MM.1S (cell line): ENCODE measurements at regions not wholly inside any gene's neighbourhood (a gene's known extent, or its start where the extent isn't known, plus 50 kb on each side); places are given as distances from the start of the nearest gene placed in this dataset.

Experiments used
- DNase-seq: peaks from one replicate; pipeline ENCODE4 v3.0.0-alpha.2; 2015
- H2AFZ ChIP-seq: fragments of 300-600 bp; sonication (generic); 2 replicates; pipeline ENCODE4 v1.6.0; 2016; ENCODE audit warnings: antibody characterized with exemption, low read length
- H3F3A ChIP-seq: fragments of 300-600 bp; sonication (generic); 2 replicates; pipeline ENCODE4 v1.6.1; 2016; ENCODE audit warnings: mild to moderate bottlenecking, antibody characterized with exemption, low read length, moderate library complexity, mixed read lengths; ENCODE audit not compliant: insufficient read depth
- H3K27ac ChIP-seq: fragments of 300-600 bp; sonication (generic); 2 replicates; pipeline ENCODE4 v1.5.1; 2016; ENCODE audit warnings: mild to moderate bottlenecking, low read length
- H3K27me3 ChIP-seq: fragments of 300-600 bp; sonication (generic); replicated peaks from 2 replicates; pipeline ENCODE4 v1.6.0; 2016; ENCODE audit warnings: low read length; ENCODE audit not compliant: insufficient read depth
- H3K36me3 ChIP-seq: fragments of 300-600 bp; sonication (generic); replicated peaks from 2 replicates; pipeline ENCODE4 v1.6.1; 2016; ENCODE audit warnings: mild to moderate bottlenecking, low read length, mixed read lengths; ENCODE audit not compliant: insufficient read depth
- H3K4me1 ChIP-seq: fragments of 300-600 bp; sonication (generic); 2 replicates; pipeline ENCODE4 v1.6.1; 2016; ENCODE audit warnings: low read length, mixed read lengths
- H3K4me2 ChIP-seq: fragments of 300-600 bp; sonication (generic); 2 replicates; pipeline ENCODE4 v1.6.0; 2016; ENCODE audit warnings: low read depth, low read length
- H3K4me3 ChIP-seq: fragments of 300-600 bp; sonication (generic); 2 replicates; pipeline ENCODE4 v1.5.1; 2016; ENCODE audit warnings: low read length, mixed read lengths
- H3K79me2 ChIP-seq: fragments of 300-600 bp; sonication (generic); 2 replicates; pipeline ENCODE4 v1.6.1; 2016; ENCODE audit warnings: mixed run types, low read length, mixed read lengths
- H3K9ac ChIP-seq: fragments of 300-600 bp; sonication (generic); 2 replicates; pipeline ENCODE4 v1.6.1; 2016; ENCODE audit warnings: low read length, mixed read lengths
- H3K9me2 ChIP-seq: fragments of 300-600 bp; sonication (generic); replicated peaks from 2 replicates; pipeline ENCODE4 v1.6.1; 2016; ENCODE audit warnings: mild to moderate bottlenecking, low read length, mixed read lengths; ENCODE audit not compliant: insufficient read depth
- H3K9me3 ChIP-seq: fragments of 300-600 bp; sonication (generic); replicated peaks from 2 replicates; pipeline ENCODE4 v1.6.1; 2016; ENCODE audit warnings: mild to moderate bottlenecking, low read length, mixed read lengths; ENCODE audit not compliant: insufficient read depth
- H4K20me1 ChIP-seq: fragments of 300-600 bp; sonication (generic); 2 replicates; pipeline ENCODE4 v1.6.1; 2016; ENCODE audit warnings: mild to moderate bottlenecking, low read length, moderate library complexity, mixed read lengths; ENCODE audit not compliant: insufficient read depth
- CTCF ChIP-seq: fragments of 300-600 bp; sonication (generic); IDR thresholded peaks from 2 replicates; pipeline ENCODE4 v1.5.1; 2016; ENCODE audit warnings: antibody characterized with exemption, low read length, mixed read lengths
- EZH2 ChIP-seq: fragments of 300-600 bp; sonication (generic); optimal IDR thresholded peaks from 2 replicates; pipeline ENCODE3; 2017; ENCODE audit warnings: low read depth, mild to moderate bottlenecking, antibody characterized with exemption, low read length, mixed read lengths
- EZH2phosphoT487 ChIP-seq: fragments of 300-600 bp; sonication (generic); IDR thresholded peaks from 2 replicates; pipeline ENCODE4 v1.6.1; 2018; ENCODE audit warnings: antibody characterized with exemption, low read length

- Histone ChIP-seq H3K4me3 (no peak overlapping the region), H3K27me3 (no peaks in the 10 kb centered on the region), H4K20me1 (no peaks in the 10 kb centered on the region), H3K9ac (no peak overlapping the region), H3F3A (no peaks in the 10 kb centered on the region), H3K4me2 (no peak overlapping the region), H3K36me3 (no peaks in the 10 kb centered on the region), H3K79me2 (no peaks in the 10 kb centered on the region), H3K9me2 (no peaks in the 10 kb centered on the region), H2AFZ (no peak overlapping the region), H3K4me1 (no peaks in the 10 kb centered on the region), H3K27ac (no peak overlapping the region), H3K9me3 (no peaks in the 10 kb centered on the region)
- no peak for DNase-seq
- TF ChIP-seq EZH2phosphoT487 (no peak), CTCF (no peak), EZH2 (no peak)
Observed at GRCh38 chr6:10071631-10072220, 343.1 kb downstream of the TFAP2A start.

- Histone ChIP-seq H3K4me2 (no peak overlapping the region), H3F3A (no peaks in the 10 kb centered on the region), H3K27ac (no peak overlapping the region), H3K36me3 (no peaks in the 10 kb centered on the region), H3K9me2 (no peaks in the 10 kb centered on the region), H4K20me1 (no peaks in the 10 kb centered on the region), H3K4me3 (no peak overlapping the region), H3K9me3 (no peaks in the 10 kb centered on the region), H3K79me2 (no peaks in the 10 kb centered on the region), H3K4me1 (no peaks in the 10 kb centered on the region), H3K27me3 (no peaks in the 10 kb centered on the region), H2AFZ (no peak overlapping the region), H3K9ac (no peak overlapping the region)
- TF ChIP-seq EZH2phosphoT487 (no peak), EZH2 (no peak), CTCF (no peak)
- no peak for DNase-seq
Observed at GRCh38 chr6:10060004-10060403, 354.9 kb downstream of the TFAP2A start.

GRCh38 chr6:10054672-10055071, 360.2 kb downstream of the TFAP2A start:
- Histone ChIP-seq H2AFZ (no peak overlapping the region), H3K27me3 (no peaks in the 10 kb centered on the region)

More at GRCh38 chr6:10054672-10055071, 360.2 kb downstream of the TFAP2A start:
- Histone ChIP-seq H3K9me2 (no peaks in the 10 kb centered on the region), H3K4me3 (no peak overlapping the region), H3K36me3 (no peaks in the 10 kb centered on the region), H4K20me1 (no peaks in the 10 kb centered on the region), H3K79me2 (no peaks in the 10 kb centered on the region), H3K4me1 (no peaks in the 10 kb centered on the region), H3K27ac (no peak overlapping the region), H3K4me2 (no peak overlapping the region), H3K9me3 (no peaks in the 10 kb centered on the region), H3F3A (no peaks in the 10 kb centered on the region), H3K9ac (no peak overlapping the region)
- TF ChIP-seq EZH2 (no peak), CTCF (no peak), EZH2phosphoT487 (no peak)
- no peak for DNase-seq
